Brain pericyte (primary cell): ENCODE measurements at regions not wholly inside any gene's neighbourhood (a gene's known extent, or its start where the extent isn't known, plus 50 kb on each side); places are given as distances from the start of the nearest gene placed in this dataset.

Experiments used
- DNase-seq: peaks from one replicate; pipeline ENCODE4 v3.0.0-alpha.2; 2012; ENCODE audit warnings: low read depth, low spot score

DNA sequence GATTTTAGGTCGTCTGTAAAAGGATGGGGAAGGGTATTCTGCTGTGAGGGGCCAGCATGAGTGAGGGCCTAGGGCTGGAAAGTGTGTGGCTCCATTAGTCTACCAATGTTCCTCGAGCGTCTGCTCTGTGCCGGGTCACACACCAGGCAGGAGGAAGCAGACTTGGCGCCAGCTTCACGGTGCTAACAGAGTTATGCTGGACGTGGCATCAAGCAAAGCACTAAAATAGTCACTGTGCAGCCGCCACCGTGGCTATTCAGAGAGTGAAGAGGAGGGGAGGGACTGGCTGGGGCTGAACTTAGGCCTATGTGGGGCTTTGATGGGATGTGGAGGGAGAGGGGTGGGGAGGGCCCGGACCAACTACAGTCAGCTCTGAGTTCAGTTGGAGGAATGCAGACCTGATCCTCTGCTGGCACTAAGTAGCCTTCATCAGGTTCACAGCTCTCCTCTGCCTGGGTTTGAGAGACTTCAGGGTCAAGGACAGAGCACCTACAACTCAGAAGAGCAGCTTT lies 83.9 kb upstream of the MSX1 start:
- no peak for DNase-seq

DNA sequence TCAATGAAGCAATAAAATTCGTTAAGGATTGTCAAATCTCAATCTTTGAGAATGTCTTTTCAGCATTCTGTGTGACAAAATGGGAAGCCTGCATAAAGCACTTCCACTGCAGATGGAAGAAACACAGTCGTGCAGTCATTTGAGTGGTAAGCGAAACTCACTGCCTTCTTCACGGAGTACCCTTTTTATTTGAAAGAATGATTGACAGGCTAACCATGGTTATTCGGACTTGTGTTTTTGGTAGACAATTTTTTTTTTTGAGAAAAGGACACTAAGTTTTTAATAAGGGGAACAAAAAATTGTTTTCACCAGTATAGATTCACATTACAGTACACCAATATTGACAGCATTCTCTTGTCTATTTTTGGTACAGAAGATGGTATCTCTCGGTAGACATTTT lies 86.9 kb upstream of the MSX1 start:
- DNase-seq = no peak

DNA sequence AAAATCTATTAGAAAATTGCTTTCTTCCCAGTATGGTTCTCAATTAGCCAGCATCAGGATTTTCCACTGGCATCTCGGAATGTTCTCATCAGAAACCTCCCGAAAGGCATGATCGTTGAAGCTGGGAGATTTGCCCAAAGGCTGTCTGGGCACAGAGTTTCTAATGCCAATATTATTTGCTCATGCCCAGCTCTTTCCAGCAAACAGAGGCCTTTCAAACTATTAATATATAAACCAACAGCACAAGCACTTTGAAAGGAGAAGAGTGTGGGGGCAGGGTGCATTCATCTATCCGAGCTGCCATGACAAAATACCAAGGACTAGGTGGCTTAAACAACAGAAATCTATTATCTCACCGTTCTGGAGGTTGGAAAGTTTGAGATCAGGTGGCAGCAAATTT lies 88.3 kb upstream of the MSX1 start:
- no peak for DNase-seq

DNA sequence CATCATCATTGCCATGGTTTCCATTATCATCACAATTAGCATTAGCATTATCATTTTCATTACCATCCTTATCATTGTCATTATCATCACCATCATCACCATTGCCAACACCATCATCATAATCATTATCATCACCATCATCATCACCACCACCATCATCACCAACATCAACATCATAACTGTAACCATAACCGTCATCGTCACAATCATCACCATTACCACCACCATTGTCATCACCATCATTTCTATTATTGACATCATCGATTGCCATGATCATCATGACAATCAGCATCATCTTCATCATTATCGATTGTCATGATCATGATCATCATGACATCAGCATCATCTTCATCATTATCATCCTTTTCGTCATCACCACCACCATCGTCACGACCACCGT lies 88.9 kb upstream of the MSX1 start:
- no peak for DNase-seq

DNA sequence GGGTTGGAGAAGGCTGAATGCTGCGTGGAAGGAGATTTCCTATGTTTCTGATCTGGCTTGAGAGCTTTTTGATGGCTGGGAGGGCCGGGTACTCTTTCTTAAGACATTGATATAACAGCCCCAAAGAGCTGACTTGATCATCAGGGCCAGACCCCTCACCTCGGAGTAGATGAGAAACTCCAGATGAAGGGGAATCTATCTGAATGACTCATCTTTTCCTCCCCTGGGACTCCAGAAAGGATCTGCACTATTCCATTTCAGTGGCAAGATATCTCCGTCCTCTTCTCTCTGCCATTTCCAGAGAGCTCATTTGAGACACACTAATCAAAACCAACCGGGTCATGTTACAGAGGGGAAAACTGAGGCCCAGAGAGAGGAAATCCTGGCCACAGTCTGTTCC lies 92.9 kb upstream of the MSX1 start:
- DNase-seq = no peak

DNA sequence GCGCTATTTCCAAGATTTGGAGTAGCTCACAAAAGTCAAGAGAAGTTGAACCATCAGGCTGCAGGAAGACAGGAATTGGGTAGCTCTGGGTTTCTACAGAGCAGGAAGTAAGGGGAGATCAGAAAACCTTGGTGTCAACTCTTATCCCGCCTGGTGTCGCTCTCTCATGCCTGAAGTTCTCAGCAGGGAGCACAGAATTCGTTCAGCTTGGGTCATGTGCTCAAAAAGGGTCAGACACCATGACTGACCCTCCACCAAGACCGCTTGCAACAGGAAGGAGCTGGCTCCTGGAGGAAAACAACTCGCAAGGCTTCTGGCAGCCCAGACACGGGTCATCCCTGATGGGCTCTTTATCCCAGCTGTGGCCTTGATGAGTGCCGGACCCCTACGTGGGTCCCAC lies 93.7 kb upstream of the MSX1 start:
- no peak for DNase-seq

DNA sequence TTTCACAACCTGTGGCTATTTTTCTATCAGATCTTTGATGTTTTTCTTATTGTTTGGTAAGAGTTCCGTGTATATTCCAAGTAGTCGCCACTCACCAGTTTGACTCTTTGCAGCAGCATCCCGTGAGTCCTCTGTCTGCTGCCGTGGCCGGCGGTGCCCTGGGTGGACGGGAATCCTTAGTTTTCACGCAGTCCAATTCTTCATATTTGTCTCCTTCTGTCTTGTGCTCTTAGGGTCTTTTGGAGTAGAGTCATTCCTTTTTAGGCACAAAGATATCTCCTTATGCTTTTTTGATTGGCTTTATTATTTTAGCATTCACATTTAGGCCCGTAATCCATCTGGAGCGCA lies 94.9 kb upstream of the MSX1 start:
- DNase-seq = no peak

DNA sequence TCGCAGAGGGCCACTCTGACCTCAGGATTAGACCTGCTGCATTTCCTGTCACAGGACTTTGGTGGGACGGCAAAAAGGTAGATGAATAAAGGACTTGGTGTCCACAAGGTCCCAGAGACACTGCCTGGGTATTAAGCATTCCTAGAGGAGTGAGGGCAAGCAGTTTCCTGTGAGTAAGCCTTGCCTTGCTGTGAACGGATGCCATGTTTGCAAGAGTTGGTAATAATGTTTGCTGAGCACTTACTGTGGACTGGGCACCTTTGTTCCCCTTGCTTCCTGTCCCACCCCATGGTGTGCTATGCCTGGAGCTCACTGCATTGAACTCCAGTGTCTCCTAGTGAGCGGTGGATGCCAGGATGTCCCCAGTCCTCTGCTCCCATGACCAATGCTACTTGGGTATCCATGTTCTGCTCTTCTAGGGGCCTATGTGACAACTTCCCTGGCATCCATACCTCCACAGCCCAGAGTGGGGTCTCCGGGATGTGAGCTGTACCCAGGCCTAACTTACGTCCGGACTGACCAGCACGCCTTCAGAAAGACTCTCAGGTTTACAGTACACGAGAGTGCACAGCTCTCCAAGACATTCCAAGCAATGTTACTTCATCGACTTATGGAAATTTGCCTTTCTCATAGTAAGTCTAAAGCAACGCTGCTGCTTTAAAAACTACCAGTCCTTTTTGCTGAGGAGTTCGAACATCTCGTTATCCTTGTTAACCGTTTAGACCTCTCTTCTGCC lies 95.5 kb upstream of the MSX1 start:
- DNase-seq = no peak

DNA sequence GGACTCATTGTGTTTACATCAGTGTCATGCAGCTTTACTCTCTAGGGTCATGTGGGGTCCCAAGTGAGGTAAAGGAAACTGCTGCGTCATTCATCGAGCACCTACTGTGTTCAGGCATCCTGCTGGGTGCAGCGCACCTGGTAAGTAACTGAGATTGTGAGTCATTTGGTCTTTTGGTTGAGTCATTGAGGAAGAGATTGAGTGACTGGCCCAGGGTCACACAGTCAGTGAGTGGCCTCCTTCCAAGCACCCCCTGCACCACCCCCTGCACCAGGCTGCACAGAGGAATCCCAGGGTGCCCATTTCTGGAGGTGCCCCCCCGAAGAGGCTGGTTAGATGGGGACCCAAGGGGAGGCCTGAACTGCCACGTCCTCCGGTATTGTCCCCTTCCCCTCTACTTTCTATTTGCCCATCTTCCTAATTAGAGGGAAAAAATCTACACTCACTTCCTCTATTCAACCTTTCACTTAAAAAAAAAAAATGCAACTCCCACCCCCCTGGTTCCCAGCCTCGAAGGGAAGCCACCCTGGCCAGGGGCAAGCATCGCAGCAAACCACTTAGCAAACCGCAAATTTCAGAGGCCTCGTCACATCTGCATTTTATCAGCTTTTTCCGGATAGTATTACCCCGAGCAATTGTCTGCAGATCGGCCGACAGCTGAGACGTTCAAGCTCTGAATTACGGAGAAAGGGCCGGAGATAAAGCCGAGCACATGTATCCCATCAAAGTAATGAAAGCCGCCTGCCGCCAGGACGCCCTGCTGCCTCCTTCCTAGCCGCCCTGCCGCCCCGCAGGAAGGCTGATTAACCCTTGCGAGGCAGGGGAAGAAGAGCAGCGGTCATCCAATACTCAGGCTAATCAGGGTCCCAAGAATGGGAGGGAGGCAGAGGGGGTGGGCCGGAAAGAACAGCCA lies 96.3 kb upstream of the MSX1 start:
- peak; percentile 18 for DNase-seq

DNA sequence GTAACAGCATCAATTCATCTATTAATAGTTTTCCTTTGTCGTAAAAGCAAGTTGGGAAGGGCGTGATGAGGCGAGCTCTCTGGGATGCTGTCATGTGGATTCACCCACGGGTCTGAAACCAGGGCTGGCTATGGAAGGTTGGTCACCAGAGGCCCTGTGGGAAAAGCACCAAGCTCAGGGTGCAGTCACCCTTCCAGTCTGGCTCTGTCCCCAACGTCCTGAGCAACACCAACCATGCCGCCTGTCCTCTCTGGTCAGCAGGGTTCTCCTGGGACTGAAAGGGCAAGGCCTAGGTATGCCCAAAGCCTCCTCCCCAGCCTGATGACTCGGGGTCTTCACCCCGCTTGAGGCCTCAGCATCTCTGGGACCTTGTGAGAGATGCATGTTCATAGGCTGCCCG lies 97.2 kb upstream of the MSX1 start:
- no peak for DNase-seq

DNA sequence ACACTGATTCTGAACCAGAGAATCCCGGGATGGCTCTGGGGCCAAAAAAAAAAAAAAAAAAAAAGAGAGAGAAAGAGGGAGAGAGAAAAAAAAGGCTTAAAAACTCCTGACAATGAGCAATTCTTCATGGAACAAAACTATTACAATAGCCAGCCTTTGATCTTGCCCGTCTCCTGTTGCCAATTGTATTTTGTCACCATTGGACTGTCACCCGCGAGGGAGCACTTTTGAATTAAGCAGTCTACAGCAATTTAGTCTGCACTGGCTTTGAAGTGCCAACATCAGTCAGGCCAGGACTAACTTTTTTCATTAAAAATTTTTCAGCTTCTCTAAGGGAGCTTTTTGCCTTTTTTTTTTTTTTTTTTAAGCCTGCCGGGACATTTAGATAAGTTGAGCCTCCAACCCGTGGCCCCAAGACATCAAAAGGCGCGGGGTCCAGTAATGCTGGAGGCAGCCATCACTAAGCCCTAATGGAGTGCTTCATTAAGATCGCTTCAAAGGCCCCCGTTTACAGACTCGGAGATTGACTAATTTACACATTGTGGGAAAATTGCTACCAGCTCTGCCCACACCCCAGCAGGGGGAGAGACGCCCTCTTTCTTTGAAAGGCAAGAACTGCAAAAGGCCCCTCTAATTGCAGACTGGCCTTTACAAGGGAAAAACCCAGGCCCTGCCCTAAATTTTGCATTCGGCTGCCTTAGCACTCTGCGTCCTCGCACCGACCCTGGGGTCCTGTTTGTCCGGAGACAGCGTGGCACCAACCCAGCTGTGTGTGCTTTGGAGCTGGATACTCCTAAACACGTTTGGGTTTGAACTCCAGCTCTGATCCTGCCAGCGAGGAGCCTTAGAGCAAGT lies 98.1 kb upstream of the MSX1 start:
- DNase-seq = no peak

DNA sequence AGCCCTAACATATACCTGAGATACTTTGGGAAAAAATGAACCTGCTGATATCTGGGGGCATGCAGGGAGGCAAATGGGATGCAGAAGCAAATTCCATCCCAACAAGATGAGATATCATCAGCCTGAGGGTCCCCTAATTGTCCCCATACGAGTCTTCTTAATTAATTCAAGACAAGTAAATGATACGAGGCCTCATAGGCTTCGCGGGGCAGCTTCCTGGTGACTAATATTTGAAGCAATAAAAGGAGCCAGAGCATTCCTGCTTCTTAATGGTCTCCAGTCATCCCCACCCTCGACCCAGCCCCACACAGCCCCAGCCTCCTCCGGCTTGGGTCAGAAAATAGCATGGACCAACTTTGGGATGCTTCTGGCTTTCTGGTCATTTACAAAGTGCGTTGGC lies 99.6 kb upstream of the MSX1 start:
- DNase-seq = no peak

DNA sequence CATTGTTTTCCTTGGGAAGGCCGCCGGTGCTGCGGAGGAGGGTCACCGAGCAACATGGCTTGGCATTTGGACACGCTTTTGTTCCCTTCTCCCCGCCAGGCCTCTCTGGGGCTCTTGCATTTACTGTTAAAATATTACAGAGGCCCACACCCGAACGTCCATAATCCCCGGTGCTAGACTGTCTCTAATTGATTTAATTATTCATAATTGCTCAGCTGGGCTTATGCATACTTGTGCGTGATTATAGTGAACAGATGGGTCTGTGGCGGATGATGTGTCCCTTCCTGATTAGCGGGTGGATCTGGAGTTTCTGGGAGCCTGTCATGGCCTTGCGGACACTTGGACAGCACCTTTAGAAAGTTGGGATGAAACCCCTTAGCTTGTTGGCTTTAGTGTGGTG lies 100.2 kb upstream of the MSX1 start:
- no peak for DNase-seq

DNA sequence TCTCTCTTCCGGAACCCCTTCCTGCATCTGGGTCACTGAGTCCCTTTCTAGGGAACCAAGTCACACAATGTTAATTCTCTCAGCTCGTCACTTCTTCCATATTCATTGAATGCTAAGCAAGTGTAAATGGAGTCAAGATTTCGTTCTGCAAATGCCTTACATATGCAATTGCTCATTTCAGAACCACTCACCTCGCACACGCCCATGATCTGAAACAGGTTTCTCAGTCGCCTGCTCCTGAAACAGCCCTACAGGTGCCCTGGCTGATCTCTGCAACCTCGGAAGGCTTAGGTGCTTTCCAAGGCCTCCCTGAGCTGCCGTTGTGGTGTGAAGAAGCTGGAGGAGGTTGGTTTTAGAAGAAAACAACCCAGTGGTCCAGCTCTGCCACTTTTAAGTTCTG lies 100.8 kb upstream of the MSX1 start:
- DNase-seq = no peak

DNA sequence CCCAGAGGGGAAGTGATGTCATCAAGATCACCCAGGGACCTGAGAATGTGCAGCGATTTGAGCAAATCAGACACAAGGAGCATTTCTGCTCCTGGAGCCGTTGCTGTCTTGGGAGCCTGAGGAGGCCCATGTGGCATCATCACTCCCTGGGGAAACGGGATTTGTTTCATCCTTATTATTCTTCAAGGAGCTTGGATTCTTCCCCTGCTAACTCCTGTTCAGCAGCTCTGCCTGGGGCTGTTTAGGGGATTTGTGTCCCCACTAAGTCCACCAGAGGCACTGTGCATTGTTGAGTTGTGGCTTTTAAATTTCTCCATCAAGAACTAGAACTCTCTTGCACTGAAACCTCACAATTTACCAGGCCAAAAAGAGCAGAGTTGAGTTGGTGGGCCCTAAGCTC lies 104.2 kb upstream of the MSX1 start:
- DNase-seq = no peak

DNA sequence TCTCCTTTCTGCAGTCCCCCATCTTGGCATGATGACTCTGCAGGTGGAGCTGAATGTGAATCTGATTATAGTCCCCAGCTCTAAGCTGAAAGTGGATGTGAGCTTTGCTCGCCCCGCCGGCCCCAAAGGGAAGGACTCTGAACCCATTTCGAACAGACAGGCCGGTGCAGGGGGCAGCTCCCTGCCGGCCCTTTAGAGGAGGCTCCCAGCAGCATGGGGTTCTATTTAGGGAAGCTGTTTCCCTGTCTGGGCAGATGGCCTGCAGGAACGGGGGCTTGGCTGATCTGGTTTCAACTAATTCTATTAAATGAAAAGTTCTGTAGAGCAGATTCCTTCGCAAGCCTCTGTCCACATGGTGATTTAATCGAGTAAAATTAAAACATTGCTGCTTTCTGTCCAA lies 104.8 kb upstream of the MSX1 start:
- DNase-seq = no peak

DNA sequence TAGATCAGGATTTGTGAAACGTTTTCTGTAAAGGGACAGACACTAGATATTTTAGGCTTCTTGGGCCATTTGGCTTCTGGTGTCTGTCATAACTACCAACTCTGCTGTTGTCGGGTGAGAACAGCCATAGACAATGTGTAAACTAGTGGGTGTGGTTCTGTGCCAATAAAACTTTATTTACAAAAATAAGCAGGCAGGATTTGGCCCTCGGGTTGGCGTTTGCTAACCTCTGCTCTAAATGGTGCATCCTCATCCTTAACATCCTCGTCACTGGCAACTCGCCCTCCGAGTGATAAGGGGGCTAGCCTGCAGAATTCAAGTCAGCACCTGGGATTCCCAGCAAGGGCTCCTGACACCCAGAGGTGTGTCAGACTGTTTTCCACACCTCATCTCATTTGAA lies 105.8 kb upstream of the MSX1 start:
- DNase-seq = no peak

DNA sequence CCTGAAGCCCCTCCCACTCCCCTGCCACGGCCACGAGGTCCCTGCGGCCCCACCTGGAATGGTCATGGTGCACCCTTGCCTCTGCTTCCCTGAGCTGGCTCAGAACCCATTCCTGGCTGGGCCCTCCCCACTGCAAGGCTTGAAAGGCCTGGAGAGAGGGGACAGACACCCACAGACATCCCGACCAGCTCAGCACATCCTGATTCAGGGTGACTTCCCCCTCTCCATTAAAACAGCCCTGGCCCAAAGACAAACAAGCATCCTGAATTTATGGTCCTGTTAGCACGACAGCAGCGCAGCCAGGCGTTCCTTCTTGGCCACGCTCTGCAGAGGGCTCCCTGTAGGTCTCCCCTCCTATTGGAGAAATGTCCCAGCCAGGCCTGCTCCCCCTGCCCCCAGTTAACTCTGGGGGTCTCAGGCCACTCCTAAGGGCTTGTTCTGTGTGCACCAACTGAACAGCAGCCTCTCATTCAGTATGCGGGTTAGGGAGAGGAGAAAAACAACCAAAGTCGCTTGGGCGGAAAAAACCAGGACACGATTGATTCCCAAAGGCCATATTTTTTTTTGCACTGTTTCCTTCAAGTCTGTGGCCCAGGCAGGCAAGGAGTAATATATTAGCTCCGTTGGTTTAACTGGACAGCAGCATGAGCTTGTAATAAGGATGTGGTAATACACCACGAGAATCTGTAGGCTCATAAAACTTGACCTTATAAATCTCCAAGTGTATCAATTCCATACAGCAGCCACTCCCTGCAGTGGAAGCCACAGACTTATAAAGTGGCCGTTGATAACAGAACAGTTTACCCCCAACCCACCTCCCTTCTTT lies 106.7 kb upstream of the MSX1 start:
- no peak for DNase-seq

DNA sequence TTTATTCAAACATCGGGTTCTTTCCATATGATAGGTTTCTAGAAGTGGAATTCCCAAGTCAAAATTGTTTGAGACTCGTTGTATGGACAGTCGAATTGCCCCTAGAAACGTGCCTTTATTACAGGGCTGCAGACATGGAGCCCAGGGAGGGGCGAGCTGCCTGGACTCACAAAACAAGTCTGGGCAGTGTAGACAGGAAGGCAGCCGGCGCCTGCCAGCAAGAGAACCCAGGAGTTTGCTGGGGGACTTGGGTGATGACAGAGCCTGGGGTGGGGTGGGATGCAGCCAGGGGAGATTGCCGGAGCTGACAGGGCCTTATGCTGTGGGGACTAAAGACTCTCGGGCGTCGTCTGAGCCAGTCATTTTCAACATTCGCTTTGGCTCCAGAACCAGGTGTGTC lies 107.4 kb upstream of the MSX1 start:
- DNase-seq = no peak

DNA sequence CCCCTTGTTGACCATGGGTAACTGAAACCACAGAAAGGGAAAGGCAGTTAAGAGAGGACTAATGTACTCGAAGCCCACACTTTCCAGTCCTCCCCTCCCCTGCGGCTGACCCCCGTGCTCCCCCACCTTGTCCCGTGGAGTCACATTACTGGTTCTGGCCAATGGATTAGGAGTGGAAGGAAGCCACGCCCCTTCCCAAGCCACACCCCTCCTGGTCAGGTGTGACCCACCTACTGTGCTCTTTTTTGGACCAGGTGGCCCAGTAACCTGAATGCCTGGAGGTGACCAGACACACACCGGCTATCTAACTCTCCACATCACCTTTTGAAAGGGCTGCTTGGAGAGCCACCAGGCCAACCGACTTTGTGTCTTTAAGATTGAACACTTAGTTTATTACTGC lies 109.3 kb upstream of the MSX1 start:
- DNase-seq = no peak

DNA sequence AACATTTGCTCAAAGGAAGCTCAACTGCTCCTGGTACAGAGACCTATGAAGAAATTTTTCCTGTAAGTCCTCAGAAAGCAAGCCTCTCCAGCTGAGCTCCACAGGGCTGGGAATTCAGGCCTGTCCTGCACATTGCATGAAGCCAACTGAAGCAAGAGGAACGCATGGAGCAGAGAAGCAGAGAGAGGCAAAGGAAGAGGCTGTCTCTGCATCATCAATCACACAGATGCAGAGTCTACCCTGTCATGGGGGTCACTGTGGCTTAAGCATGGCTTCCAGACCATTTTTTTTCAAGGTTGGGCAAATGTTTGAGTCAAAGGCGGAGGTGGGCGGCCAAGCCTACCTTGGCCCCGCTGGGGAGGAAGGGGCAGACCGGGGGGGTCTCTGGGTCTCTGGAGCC lies 110.3 kb upstream of the MSX1 start:
- no peak for DNase-seq
